GM19023 (cell line): ENCODE measurements at regions not wholly inside any gene's neighbourhood (a gene's known extent, or its start where the extent isn't known, plus 50 kb on each side); places are given as distances from the start of the nearest gene placed in this dataset.
"Not testable (repeated sequence)": the region's sequence is repeated elsewhere in the genome, so short reads cannot be mapped to it uniquely, and the experiment has no call there.

Experiments used
- ATAC-seq: cut with Tn5 transposase; IDR thresholded peaks from one replicate; pipeline ENCODE4 v1.9.1; 2021; ENCODE audit warnings: mild to moderate bottlenecking, moderate library complexity; ENCODE audit not compliant: unreplicated experiment

- ATAC-seq = no peak
Measured at GRCh38 chr17:31680126-31680525, 178.9 kb downstream of the COPRS start.

GRCh38 chr17:31679667-31680066 lies 179.4 kb downstream of the COPRS start:
- ATAC-seq = no peak

- ATAC-seq = no peak
Measured at GRCh38 chr17:31678431-31678830, 180.6 kb downstream of the COPRS start.

GRCh38 chr17:31677681-31678080 lies 181.4 kb downstream of the COPRS start:
- ATAC-seq = no peak

- no peak for ATAC-seq
Measured at GRCh38 chr17:31677036-31677435, 182.0 kb downstream of the COPRS start.

GRCh38 chr17:31675392-31675791 lies 183.7 kb downstream of the COPRS start:
- ATAC-seq = not testable (repeated sequence)

- ATAC-seq = no peak
Measured at GRCh38 chr17:31674717-31675349, 184.2 kb downstream of the COPRS start.

- ATAC-seq = no peak
Measured at GRCh38 chr17:31674305-31674704, 184.7 kb downstream of the COPRS start.

- ATAC-seq = no peak
Measured at GRCh38 chr17:31673076-31673475, 186.0 kb downstream of the COPRS start.

- ATAC-seq = no peak
Measured at GRCh38 chr17:31672161-31672819, 186.8 kb downstream of the COPRS start.

- ATAC-seq = no peak
Measured at GRCh38 chr17:31663576-31663975, 195.5 kb downstream of the COPRS start.

GRCh38 chr17:31660684-31661083 lies 198.4 kb downstream of the COPRS start:
- no peak for ATAC-seq

- ATAC-seq = no peak
Measured at GRCh38 chr17:31657876-31658275, 201.2 kb downstream of the COPRS start.

- no peak for ATAC-seq
Measured at GRCh38 chr17:31654936-31655335, 204.1 kb downstream of the COPRS start.

GRCh38 chr17:31653691-31654090 lies 205.4 kb downstream of the COPRS start:
- ATAC-seq = no peak

GRCh38 chr17:31650756-31651520 lies 208.1 kb downstream of the COPRS start:
- no peak for ATAC-seq

- no peak for ATAC-seq
Measured at GRCh38 chr17:31649302-31649701, 209.7 kb downstream of the COPRS start.

GRCh38 chr17:31647661-31648060 lies 211.4 kb downstream of the COPRS start:
- no peak for ATAC-seq

GRCh38 chr17:31646642-31647041 lies 212.4 kb downstream of the COPRS start:
- no peak for ATAC-seq

GRCh38 chr17:31645351-31645750 lies 213.7 kb downstream of the COPRS start:
- no peak for ATAC-seq

GRCh38 chr17:31631766-31632165 lies 227.3 kb downstream of the COPRS start:
- ATAC-seq = no peak

- ATAC-seq = not testable (repeated sequence)
Measured at GRCh38 chr17:31630866-31631265, 228.2 kb downstream of the COPRS start.
